GM12873 (cell line): ENCODE measurements at regions not wholly inside any gene's neighbourhood (a gene's known extent, or its start where the extent isn't known, plus 50 kb on each side); places are given as distances from the start of the nearest gene placed in this dataset.

Experiments used
- TF ChIP-seq, protein P1 (sequence below): IDR thresholded peaks from 2 replicates; pipeline ENCODE4 v1.5.1; 2012; ENCODE audit warnings: low read depth, mild to moderate bottlenecking, moderate library complexity, low read length, control low read depth; ENCODE audit not compliant: insufficient read depth; ENCODE audit errors: missing control alignments

- TF ChIP-seq, protein P1, sequence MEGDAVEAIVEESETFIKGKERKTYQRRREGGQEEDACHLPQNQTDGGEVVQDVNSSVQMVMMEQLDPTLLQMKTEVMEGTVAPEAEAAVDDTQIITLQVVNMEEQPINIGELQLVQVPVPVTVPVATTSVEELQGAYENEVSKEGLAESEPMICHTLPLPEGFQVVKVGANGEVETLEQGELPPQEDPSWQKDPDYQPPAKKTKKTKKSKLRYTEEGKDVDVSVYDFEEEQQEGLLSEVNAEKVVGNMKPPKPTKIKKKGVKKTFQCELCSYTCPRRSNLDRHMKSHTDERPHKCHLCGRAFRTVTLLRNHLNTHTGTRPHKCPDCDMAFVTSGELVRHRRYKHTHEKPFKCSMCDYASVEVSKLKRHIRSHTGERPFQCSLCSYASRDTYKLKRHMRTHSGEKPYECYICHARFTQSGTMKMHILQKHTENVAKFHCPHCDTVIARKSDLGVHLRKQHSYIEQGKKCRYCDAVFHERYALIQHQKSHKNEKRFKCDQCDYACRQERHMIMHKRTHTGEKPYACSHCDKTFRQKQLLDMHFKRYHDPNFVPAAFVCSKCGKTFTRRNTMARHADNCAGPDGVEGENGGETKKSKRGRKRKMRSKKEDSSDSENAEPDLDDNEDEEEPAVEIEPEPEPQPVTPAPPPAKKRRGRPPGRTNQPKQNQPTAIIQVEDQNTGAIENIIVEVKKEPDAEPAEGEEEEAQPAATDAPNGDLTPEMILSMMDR = no peak
Observed at GRCh38 chr1:81703391-81703755, 97.4 kb upstream of the ADGRL2 start.

GRCh38 chr1:81702903-81703302 is 97.8 kb upstream of the ADGRL2 start:
- TF ChIP-seq, protein P1 = no peak

DNA sequence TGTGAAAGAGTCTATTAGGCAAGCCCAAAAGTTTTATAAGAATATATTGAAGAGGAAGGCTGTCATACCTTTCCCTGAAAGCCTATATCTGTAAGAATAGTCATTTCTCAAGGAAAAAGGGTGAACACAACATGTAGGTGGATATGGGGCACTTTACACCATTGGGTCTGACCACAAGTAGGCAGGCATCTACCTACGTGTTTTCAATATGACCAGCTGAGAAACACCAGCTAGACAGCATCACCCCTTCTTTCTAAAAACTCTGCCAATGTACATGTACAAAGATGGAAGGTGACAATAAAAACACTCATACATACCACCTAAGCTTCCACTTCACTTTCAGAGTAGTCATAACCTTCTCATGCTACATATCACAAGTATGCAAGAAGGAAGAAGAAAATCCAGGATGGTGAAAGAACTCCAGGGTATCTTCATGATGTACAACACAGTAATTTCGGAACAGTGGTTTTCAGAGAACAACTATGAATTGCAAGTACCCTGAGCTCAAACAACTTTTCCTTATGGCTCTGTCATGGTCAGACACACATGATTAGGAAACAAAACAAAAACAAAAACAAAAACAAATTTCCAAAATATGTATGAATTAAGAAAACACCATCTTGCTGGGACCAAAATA is 98.5 kb upstream of the ADGRL2 start:
- TF ChIP-seq, protein P1 = no peak

DNA sequence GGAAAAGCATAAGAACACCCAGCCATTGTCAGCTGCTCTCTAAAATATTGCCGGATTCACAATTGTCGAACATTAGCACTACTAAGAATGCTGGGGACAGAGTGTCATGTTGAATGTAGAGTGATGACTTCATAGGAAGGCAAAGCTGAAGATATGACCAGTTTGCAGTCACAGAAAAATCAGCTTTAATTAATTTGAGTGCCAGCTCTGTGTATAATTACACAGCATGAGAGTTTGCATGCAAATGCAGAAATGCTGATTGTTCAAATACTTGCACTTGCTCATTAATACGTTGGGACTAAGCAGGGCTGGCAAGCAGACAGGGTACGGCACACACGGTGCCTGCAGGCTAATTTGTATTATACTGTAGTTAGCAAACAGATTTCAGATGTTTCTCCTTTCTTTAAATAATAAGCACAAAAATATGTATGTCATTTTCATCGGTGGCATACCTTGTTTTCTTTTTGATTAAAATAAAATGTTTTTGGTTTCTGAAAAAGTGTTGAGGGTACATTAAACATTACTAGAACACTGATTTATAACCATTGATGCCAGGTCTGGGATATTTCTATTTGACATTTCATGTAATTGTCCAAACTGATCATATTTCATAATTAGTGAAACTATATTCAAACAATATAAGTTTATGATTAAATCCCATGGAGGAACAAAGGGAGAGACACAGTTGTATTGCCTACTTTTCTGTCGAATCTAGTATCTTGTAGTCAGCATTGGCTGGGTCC is 99.8 kb upstream of the ADGRL2 start:
- TF ChIP-seq, protein P1 = no peak

DNA sequence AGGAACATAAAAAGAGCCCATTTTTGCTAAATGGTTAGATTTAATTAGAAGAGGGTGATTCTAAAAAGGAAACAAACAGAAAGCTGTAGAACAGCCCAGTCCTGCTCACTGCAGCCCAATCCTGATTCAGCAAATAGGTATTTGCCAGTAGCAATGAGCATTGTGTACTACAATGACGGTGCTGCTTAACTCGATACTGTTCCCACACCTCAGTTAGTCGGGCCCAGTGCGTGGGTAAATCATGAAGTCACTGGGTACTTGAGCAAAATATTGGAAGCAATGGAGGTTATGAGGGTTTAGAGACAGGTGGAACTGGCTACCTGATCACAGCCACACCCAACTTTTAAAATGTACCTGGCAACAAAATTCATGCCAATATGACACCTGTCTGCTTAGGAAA is 101.5 kb upstream of the ADGRL2 start:
- TF ChIP-seq, protein P1 = no peak

GRCh38 chr1:81695741-81696140 is 105.0 kb upstream of the ADGRL2 start:
- TF ChIP-seq, protein P1 = no peak

DNA sequence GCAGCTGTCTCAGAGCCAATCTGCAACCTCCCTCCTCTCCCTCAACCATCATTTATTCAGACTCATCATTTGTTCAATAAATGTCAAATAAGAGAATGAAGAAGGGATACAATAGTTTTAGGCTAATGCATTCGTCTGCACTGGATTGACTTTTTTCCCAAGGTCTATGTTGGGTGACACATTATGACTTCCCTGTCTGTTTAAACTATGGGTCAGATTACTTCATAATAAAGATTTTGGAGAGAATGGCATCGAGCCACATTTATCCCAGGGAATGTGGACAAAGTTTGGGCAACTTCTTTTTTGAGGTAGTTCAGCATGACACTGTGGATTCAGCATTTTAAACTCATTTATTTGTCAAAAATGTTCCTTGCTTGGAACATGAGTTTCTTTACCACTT is 107.4 kb upstream of the ADGRL2 start:
- TF ChIP-seq, protein P1 = no peak
